Common myeloid progenitor, CD34-positive (primary cell): ENCODE measurements at regions not wholly inside any gene's neighbourhood (a gene's known extent, or its start where the extent isn't known, plus 50 kb on each side); places are given as distances from the start of the nearest gene placed in this dataset.

Experiments
- CTCF ChIA-PET: fragments of 350-600 bp; sonication (Branson Sonifier 250); formaldehyde crosslinking; loops from one replicate; lab custom pipeline; 2021; ENCODE audit warnings: antibody characterized with exemption; lab: Charles Lee
- POLR2A ChIA-PET: fragments of 350-600 bp; sonication (Branson Sonifier 250); formaldehyde crosslinking; loops from one replicate; lab custom pipeline; 2021; ENCODE audit warnings: antibody characterized with exemption; lab: Charles Lee
- DNase-seq, 3 donors: peaks; one replicate each; pipeline versions ENCODE4 v3.0.0 to v3.0.0-alpha.2; 2013
- H3K27ac ChIP-seq, 2 experiments: 1 replicate in 1 of 2; 2 replicates in 1 of 2; pipeline ENCODE4 v1.7.0; 2013; ENCODE audit warnings: inconsistent platforms in 2 of 2, low read length in 2 of 2, mild to moderate bottlenecking in 2 of 2, low read depth in 1 of 2, moderate library complexity in 1 of 2; ENCODE audit not compliant: severe bottlenecking in 2 of 2, insufficient read depth in 1 of 2, poor library complexity in 1 of 2
- H3K27me3 ChIP-seq, 5 experiments: replicated peaks in 2 of 5; 1 replicate in 3 of 5; 2 replicates in 2 of 5; pipeline versions ENCODE4 v1.6.1 to v1.7.0; 2013; ENCODE audit warnings: low read length in 4 of 5, mild to moderate bottlenecking in 2 of 5, moderate library complexity in 2 of 5, inconsistent platforms in 1 of 5; ENCODE audit not compliant: insufficient read depth in 5 of 5, control insufficient read depth in 4 of 5
- H3K36me3 ChIP-seq, 4 experiments: 1 replicate in 2 of 4; 2 replicates in 2 of 4; pipeline versions ENCODE4 v1.6.1 to v1.7.0; 2013; ENCODE audit warnings: low read length in 3 of 4, control low read depth in 1 of 4, mild to moderate bottlenecking in 1 of 4; ENCODE audit not compliant: control insufficient read depth in 4 of 4, insufficient read depth in 4 of 4
- H3K4me1 ChIP-seq, 4 experiments: 1 replicate in 3 of 4; 2 replicates in 1 of 4; pipeline versions ENCODE4 v1.6.1 to v1.7.1; 2013; ENCODE audit warnings: low read length in 3 of 4, mild to moderate bottlenecking in 3 of 4, control low read depth in 1 of 4, inconsistent platforms in 1 of 4, moderate library complexity in 1 of 4; ENCODE audit not compliant: control insufficient read depth in 4 of 4, insufficient read depth in 4 of 4; ENCODE audit errors: control extremely low read depth in 1 of 4
- H3K4me3 ChIP-seq, 7 experiments: 1 replicate in 4 of 7; 2 replicates in 3 of 7; pipeline versions ENCODE4 v1.5.1 to v1.7.0; 2013; ENCODE audit warnings: mild to moderate bottlenecking in 7 of 7, low read length in 6 of 7, moderate library complexity in 6 of 7, inconsistent platforms in 2 of 7, low read depth in 2 of 7, control low read depth in 1 of 7; ENCODE audit not compliant: insufficient read depth in 4 of 7, control insufficient read depth in 1 of 7; ENCODE audit errors: extremely low read depth in 1 of 7
- H3K9me3 ChIP-seq, 5 experiments: 1 replicate in 4 of 5; 2 replicates in 1 of 5; pipeline versions ENCODE4 v1.6.1 to v1.7.1; 2013; ENCODE audit warnings: low read length in 4 of 5, mild to moderate bottlenecking in 2 of 5, inconsistent platforms in 1 of 5, low read depth in 1 of 5, moderate library complexity in 1 of 5; ENCODE audit not compliant: control insufficient read depth in 4 of 5, insufficient read depth in 2 of 5; ENCODE audit errors: control extremely low read depth in 1 of 5
- WGBS: methylation state at CpG from one replicate; pipeline ENCODE4 v1.1.5; 2013; ENCODE audit not compliant: insufficient coverage; 5-methylcytosine and 5-hydroxymethylcytosine counted together

- WGBS, result no CpG with 5 or more reads among the region's 6 CpGs
- Histone ChIP-seq H3K27me3 (no peaks in the 10 kb centered on the region), H3K36me3 (no peaks in the 10 kb centered on the region), H3K4me1 (no peaks in the 10 kb centered on the region), H3K27ac (no peak overlapping the region), H3K4me3 (no peak overlapping the region), H3K9me3 (no peaks in the 10 kb centered on the region)
- CTCF ChIA-PET, result no interaction called here
- POLR2A ChIA-PET, result no interaction called here
- DNase-seq, result no peak
Observed at GRCh38 chr4:133598779-133599178, 449.7 kb downstream of the PCDH10 start.

GRCh38 chr4:133597251-133597650 lies 448.2 kb downstream of the PCDH10 start:
- DNase-seq, result no peak
- no peaks in the 10 kb centered on the region for H3K4me1 ChIP-seq
- CTCF ChIA-PET, result no interaction called here
- no peaks in the 10 kb centered on the region for H3K27me3 ChIP-seq
- no CpG with 5 or more reads among the region's 1 CpG for WGBS
- POLR2A ChIA-PET, result no interaction called here
- H3K27ac ChIP-seq, result no peak overlapping the region
- H3K9me3 ChIP-seq, result no peaks in the 10 kb centered on the region
- H3K36me3 ChIP-seq, result no peaks in the 10 kb centered on the region
- H3K4me3 ChIP-seq, result no peak overlapping the region

GRCh38 chr4:133596459-133596858 lies 447.4 kb downstream of the PCDH10 start:
- Histone ChIP-seq H3K4me1 (no peaks in the 10 kb centered on the region), H3K36me3 (no peaks in the 10 kb centered on the region), H3K27me3 (no peaks in the 10 kb centered on the region), H3K4me3 (no peak overlapping the region), H3K9me3 (no peaks in the 10 kb centered on the region), H3K27ac (no peak overlapping the region)
- POLR2A ChIA-PET, result no interaction called here
- no peak for DNase-seq
- CTCF ChIA-PET, result interaction anchor here (0.5 kb wide), 1 partner anchor 26 kb away, joined by 3 read pairs; no protein-coding TSS in a partner anchor
- WGBS, result no CpG with 5 or more reads among the region's 3 CpGs

- ChIA-PET POLR2A (no interaction called here), CTCF (no interaction called here)
- no peaks in the 10 kb centered on the region for H3K36me3 ChIP-seq
- H3K27ac ChIP-seq, result no peak overlapping the region
- H3K9me3 ChIP-seq, result no peaks in the 10 kb centered on the region
- no peak for DNase-seq
- H3K4me3 ChIP-seq, result no peak overlapping the region
- WGBS, result no CpG with 5 or more reads among the region's 4 CpGs
- no peaks in the 10 kb centered on the region for H3K27me3 ChIP-seq
- no peaks in the 10 kb centered on the region for H3K4me1 ChIP-seq
Observed at GRCh38 chr4:133594390-133595207, 445.5 kb downstream of the PCDH10 start.

- POLR2A ChIA-PET, result no interaction called here
- Histone ChIP-seq H3K36me3 (no peaks in the 10 kb centered on the region), H3K9me3 (no peaks in the 10 kb centered on the region), H3K4me3 (no peak overlapping the region), H3K4me1 (no peaks in the 10 kb centered on the region), H3K27ac (no peak overlapping the region), H3K27me3 (no peaks in the 10 kb centered on the region)
- CTCF ChIA-PET, result no interaction called here
- DNase-seq, result no peak
Observed at GRCh38 chr4:133593764-133594163, 444.7 kb downstream of the PCDH10 start.

GRCh38 chr4:133592591-133592990 lies 443.5 kb downstream of the PCDH10 start:
- H3K27me3 ChIP-seq, result no peaks in the 10 kb centered on the region
- DNase-seq, result no peak
- H3K4me3 ChIP-seq, result no peak overlapping the region
- ChIA-PET CTCF (no interaction called here), POLR2A (no interaction called here)
- H3K27ac ChIP-seq, result no peak overlapping the region
- H3K36me3 ChIP-seq, result no peaks in the 10 kb centered on the region
- no peaks in the 10 kb centered on the region for H3K4me1 ChIP-seq
- no peaks in the 10 kb centered on the region for H3K9me3 ChIP-seq
- WGBS, result 93% methylated on average over 3 of the region's 7 CpGs

GRCh38 chr4:133592106-133592505 lies 443.0 kb downstream of the PCDH10 start:
- no peak for DNase-seq
- H3K27ac ChIP-seq, result no peak overlapping the region
- H3K4me3 ChIP-seq, result no peak overlapping the region
- H3K36me3 ChIP-seq, result no peaks in the 10 kb centered on the region
- ChIA-PET CTCF (no interaction called here), POLR2A (no interaction called here)
- WGBS, result 86% methylated on average over 1 of the region's 1 CpG
- no peaks in the 10 kb centered on the region for H3K4me1 ChIP-seq
- no peaks in the 10 kb centered on the region for H3K9me3 ChIP-seq
- no peaks in the 10 kb centered on the region for H3K27me3 ChIP-seq
